ENCODE measurements at regions not wholly inside any gene's neighbourhood (a gene's known extent, or its start where the extent isn't known, plus 50 kb on each side); places are given as distances from the start of the nearest gene placed in this dataset.

DNA sequence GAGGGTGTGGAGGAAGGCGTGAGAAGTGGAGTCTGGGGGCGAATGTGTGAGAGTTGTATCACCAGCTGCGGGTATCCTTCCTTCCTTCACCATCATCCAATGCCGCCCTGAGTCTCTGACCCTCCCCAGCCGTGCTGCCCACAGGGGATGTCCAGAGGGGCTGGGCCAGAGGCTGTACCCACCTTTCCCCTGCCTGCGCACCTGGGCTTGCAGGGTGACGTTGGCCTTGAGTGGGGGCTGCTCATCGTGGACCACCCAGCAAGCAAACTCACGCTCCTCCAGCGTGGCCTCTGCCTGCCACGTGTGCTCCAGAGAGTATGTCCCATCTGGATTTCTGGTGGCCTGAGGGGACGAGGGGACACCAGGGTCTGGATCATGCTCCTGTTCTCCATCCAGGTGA, 116.9 kb upstream of the SIRPA start:
- Mint-ChIP-seq H3K27me3 (peaks cover 6% of the 10 kb centered on the region), H3K4me3 (no peak overlapping the region), H3K4me1 (peaks cover 15% of the 10 kb centered on the region), H3K36me3 (ENCODE audit: low read depth) (no peaks in the 10 kb centered on the region), H3K9me3 (ENCODE audit: low read depth) (no peaks in the 10 kb centered on the region), H3K27ac (no peak overlapping the region)
- ATAC-seq (no peak), DNase-seq (no peak)
- CTCF ChIA-PET: interaction anchor here (1.8 to 3.6 kb wide), 4 partner anchors 10 to 62 kb away, joined by 6 to 69 read pairs (median 16); no protein-coding TSS in a partner anchor
- POLR2A ChIA-PET: no interaction called here
- intact Hi-C loops (cut with DNase I, micrococcal nuclease): loop anchor here (5.0 to 10.0 kb wide), 2 partner anchors 246 to 396 kb away; no protein-coding TSS in a partner anchor

DNA sequence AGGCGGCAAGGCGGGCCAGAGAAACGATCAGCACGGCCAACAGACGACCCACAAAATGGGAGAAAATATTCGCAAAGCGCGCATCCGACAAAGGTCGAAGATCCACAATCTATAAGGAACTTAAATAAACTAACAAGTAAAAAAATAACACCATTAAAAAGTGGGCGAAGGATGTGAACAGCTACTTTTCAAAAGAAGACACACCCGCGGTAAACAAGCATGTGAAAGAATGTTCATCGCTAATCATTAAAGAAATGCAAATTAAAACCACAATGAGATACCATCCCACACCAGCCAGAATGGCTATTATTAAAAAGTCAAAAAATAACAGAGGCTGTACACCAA, 117.8 kb upstream of the SIRPA start:
- CTCF ChIA-PET: interaction anchor here (0.7 to 3.6 kb wide), 48 partner anchors 9 to 405 kb away, joined by 3 to 69 read pairs (median 5); partner anchors contain the start of gene NSFL1C
- peaks cover 15% of the 10 kb centered on the region for H3K4me1 Mint-ChIP-seq
- H3K27me3 Mint-ChIP-seq: peaks cover 3% of the 10 kb centered on the region
- DNase-seq (no peak), ATAC-seq (no peak)
- no peak overlapping the region for H3K27ac Mint-ChIP-seq
- POLR2A ChIA-PET: interaction anchor here (0.7 to 1.2 kb wide), 2 partner anchors 25 to 311 kb away, joined by 3 to 5 read pairs; partner anchors contain the start of gene NSFL1C
- H3K4me3 Mint-ChIP-seq: peak overlapping the region; percentile 66
- intact Hi-C loops (cut with DNase I, micrococcal nuclease): loop anchor here (1.0 to 10.0 kb wide), 10 partner anchors 13 to 465 kb away; partner anchors contain the start of gene NSFL1C (in 1 of the 2)
- no peaks in the 10 kb centered on the region for H3K9me3 Mint-ChIP-seq (ENCODE audit: low read depth)
- H3K36me3 Mint-ChIP-seq (ENCODE audit: low read depth): no peaks in the 10 kb centered on the region

DNA sequence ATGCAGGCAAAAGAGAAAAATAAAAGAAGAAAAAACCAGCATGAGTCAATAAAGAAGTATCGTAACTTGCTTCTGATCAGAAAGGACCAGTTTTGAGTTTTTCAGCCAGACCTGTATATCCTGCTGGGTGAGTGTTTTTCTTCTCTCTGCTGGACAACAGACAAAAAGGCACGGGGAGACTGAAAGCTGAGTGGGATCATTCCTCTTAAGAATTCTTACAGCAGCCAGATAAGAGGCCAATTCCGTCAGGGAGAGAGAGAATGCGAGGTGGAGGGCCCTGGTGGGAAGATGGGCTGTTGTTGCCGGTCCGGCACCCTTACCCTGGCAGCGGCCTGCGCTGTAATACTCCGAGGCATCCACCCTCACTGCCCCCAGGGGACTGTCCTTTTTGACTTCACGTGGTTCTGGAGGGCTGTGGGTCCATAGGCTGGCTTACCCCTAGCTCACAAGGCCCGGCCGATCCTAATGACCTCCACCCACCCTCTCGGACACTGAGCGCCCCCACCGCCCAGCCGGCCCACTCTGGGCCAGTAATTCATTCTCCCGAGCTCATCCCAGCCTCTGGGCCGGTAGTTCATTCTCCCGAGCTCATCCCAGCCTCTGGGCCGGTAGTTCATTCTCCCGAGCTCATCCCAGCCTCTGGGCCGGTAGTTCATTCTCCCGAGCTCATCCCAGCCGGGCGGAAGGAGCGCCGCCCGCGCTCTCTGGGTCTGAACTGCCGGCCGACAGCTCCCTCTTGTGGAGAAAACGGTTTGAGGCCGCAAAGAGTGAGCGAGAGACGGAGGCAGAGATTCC, 118.3 kb upstream of the SIRPA start:
- intact Hi-C loops (cut with DNase I, micrococcal nuclease): loop anchor here (1.0 to 10.0 kb wide), 10 partner anchors 13 to 464 kb away; partner anchors contain the start of gene NSFL1C (in 1 of the 2)
- Mint-ChIP-seq H3K4me1 (peaks cover 15% of the 10 kb centered on the region), H3K9me3 (ENCODE audit: low read depth) (no peaks in the 10 kb centered on the region), H3K4me3 (peak overlapping the region; percentile 66), H3K36me3 (ENCODE audit: low read depth) (no peaks in the 10 kb centered on the region), H3K27ac (peak overlapping the region; percentile 52), H3K27me3 (peaks cover 3% of the 10 kb centered on the region)
- ChIA-PET POLR2A (interaction anchor here (0.6 to 1.2 kb wide), 4 partner anchors 25 to 310 kb away, joined by 3 to 5 read pairs (median 4); partner anchors contain the start of gene NSFL1C), CTCF (interaction anchor here (0.6 to 3.6 kb wide), 59 partner anchors 8 to 698 kb away, joined by 3 to 69 read pairs (median 4); partner anchors contain the start of genes NSFL1C and PSMF1)
- DNase-seq (peak; percentile 91), ATAC-seq (peak; percentile 92)

DNA sequence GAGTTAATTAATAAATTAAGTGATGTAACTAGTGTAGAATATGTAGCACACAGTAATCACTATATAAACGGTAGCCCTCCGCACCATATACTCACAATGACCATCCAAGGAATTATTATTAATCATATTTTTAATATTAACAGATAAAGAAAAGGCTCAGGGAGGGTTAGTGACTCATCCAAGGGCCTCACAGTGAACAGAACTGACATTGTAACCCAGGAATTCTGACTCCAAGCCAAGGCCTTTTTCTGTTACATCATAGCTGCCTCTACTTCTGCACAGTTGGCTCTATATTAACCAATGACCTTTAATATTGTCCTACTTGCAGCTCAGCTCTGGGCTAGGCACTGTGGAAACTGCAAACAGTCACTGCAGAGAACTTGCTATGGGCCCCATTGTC, 117.5 kb upstream of the SIRPG start:
- POLR2A ChIA-PET: no interaction called here

DNA sequence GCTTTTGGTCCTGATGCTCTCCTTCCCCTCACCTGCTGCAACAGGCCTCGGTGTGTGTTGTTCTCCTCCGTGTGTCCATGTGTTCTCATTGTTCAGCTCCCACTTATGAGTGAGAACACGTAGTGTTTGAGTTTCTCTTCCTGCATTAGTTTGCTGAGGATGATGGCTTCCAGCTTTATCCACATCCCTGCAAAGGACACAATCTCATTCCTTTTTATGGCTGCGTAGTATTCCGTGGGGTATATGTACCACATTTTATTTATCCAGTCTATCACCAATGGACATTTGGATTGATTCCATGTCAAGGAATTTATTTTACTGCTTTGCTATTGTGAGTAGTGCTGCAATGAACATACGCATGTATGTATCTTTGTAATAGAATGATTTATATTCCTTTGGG, 116.9 kb upstream of the SIRPG start:
- ChIA-PET POLR2A (no interaction called here), CTCF (interaction anchor here (0.6 kb wide), 1 partner anchor 10 kb away, joined by 3 read pairs; no protein-coding TSS in a partner anchor)
- Mint-ChIP-seq H3K36me3 (ENCODE audit: low read depth) (no peaks in the 10 kb centered on the region), H3K4me3 (no peak overlapping the region), H3K27me3 (no peaks in the 10 kb centered on the region), H3K9me3 (ENCODE audit: low read depth) (no peaks in the 10 kb centered on the region), H3K27ac (no peak overlapping the region), H3K4me1 (peaks cover 15% of the 10 kb centered on the region)
- ATAC-seq: no peak
- intact Hi-C loops (cut with DNase I, micrococcal nuclease): loop anchor here in 1 of 2 experiments (10.0 kb wide), 1 partner anchor 400 kb away; no protein-coding TSS in a partner anchor
- DNase-seq: no peak

More for the DNA sequence above, 117.5 kb upstream of the SIRPG start:
- no peak for DNase-seq
- Mint-ChIP-seq H3K9me3 (ENCODE audit: low read depth) (no peaks in the 10 kb centered on the region), H3K4me3 (no peak overlapping the region), H3K36me3 (ENCODE audit: low read depth) (no peaks in the 10 kb centered on the region), H3K27ac (no peak overlapping the region), H3K27me3 (no peaks in the 10 kb centered on the region), H3K4me1 (peaks cover 15% of the 10 kb centered on the region)
- intact Hi-C loops (cut with DNase I, micrococcal nuclease): loop anchor here (5.0 to 10.0 kb wide), 2 partner anchors 243 to 400 kb away; no protein-coding TSS in a partner anchor
- no peak for ATAC-seq
- CTCF ChIA-PET: interaction anchor here (0.8 to 3.6 kb wide), 4 partner anchors 10 to 272 kb away, joined by 3 to 69 read pairs (median 16); no protein-coding TSS in a partner anchor

DNA sequence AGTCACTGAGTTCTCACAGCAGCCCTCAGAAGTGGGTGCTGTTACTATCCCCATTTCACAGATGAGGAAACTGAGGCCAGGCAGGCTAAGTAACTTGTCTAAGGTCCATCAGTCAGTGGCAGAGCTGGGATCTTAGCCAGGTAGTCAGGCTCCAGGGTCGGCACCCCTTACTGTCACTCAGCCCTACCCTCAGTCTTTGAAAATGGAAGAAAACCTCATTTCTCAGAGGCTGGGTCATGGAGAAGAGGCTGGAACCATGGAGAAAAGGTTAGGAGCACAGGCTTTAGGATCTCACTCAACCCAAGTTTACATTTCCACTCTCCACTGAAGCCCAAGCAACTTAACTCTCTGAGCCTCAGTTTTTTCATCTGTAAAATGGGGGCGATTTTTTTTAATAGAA, 116.2 kb upstream of the SIRPG start:
- no peaks in the 10 kb centered on the region for H3K36me3 Mint-ChIP-seq (ENCODE audit: low read depth)
- POLR2A ChIA-PET: no interaction called here
- H3K27ac Mint-ChIP-seq: no peak overlapping the region
- no peaks in the 10 kb centered on the region for H3K9me3 Mint-ChIP-seq (ENCODE audit: low read depth)
- H3K4me1 Mint-ChIP-seq: peaks cover 15% of the 10 kb centered on the region
- H3K4me3 Mint-ChIP-seq: no peak overlapping the region
- DNase-seq (no peak), ATAC-seq (no peak)
- CTCF ChIA-PET: interaction anchor here (0.6 kb wide), 1 partner anchor 10 kb away, joined by 3 read pairs; no protein-coding TSS in a partner anchor
- no peaks in the 10 kb centered on the region for H3K27me3 Mint-ChIP-seq
- intact Hi-C loops (cut with DNase I, micrococcal nuclease): loop anchor here in 1 of 2 experiments (10.0 kb wide), 1 partner anchor 401 kb away; no protein-coding TSS in a partner anchor

DNA sequence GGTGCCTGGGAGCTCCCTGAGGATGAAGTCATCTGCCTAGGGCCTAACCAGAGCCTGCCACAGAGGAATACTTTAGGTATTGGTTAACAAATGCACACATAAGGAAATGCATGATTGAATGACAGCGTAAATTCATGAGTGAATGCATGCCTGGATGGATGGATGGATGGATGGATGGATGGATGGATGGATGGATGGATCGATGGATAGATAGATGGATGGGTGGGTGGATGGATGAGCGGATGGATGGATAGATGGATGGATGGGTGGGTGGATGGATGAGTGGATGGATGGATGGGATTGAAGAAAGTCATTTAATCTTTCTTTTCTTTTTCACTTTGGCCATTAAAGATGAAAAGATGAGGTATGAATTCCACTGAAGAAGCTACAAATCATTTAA, 111.9 kb upstream of the SIRPG start:
- intact Hi-C loops (cut with DNase I, micrococcal nuclease): no loop called here
- no peaks in the 10 kb centered on the region for H3K36me3 Mint-ChIP-seq (ENCODE audit: low read depth)
- ATAC-seq: no peak
- ChIA-PET POLR2A (no interaction called here), CTCF (interaction anchor here (0.8 to 1.9 kb wide), 5 partner anchors 8 to 266 kb away, joined by 3 to 22 read pairs (median 4); no protein-coding TSS in a partner anchor)
- H3K27me3 Mint-ChIP-seq: peaks cover under 1% of the 10 kb centered on the region
- H3K9me3 Mint-ChIP-seq (ENCODE audit: low read depth): no peaks in the 10 kb centered on the region
- H3K4me1 Mint-ChIP-seq: no peaks in the 10 kb centered on the region
- DNase-seq: no peak
- H3K4me3 Mint-ChIP-seq: no peak overlapping the region
- no peak overlapping the region for H3K27ac Mint-ChIP-seq

DNA sequence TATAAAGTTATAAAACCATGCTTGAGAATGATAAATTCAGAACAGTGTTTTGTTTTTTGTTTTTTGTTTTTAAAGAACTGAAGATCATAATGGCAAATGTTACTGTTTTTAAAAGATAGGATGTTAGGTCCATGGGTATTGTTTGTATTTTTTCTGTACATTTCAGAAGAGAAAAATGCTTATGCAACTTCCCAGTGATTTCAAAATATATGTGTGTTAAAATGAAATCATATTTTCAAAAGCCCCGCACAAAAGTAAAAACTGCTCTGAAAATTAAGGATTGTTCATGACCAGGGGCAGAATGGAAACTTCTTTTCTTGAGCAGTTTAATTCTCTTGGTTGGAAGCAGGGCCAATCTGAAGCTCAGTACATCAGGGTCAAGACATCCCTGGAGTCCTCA, 109.2 kb upstream of the SIRPG start:
- ATAC-seq: no peak
- peaks cover 2% of the 10 kb centered on the region for H3K27me3 Mint-ChIP-seq
- H3K4me1 Mint-ChIP-seq: no peaks in the 10 kb centered on the region
- intact Hi-C loops (cut with DNase I, micrococcal nuclease): no loop called here
- POLR2A ChIA-PET: no interaction called here
- no peaks in the 10 kb centered on the region for H3K36me3 Mint-ChIP-seq (ENCODE audit: low read depth)
- H3K27ac Mint-ChIP-seq: no peak overlapping the region
- no peaks in the 10 kb centered on the region for H3K9me3 Mint-ChIP-seq (ENCODE audit: low read depth)
- CTCF ChIA-PET: interaction anchor here (0.9 to 4.3 kb wide), 3 partner anchors 10 to 264 kb away, joined by 3 to 69 read pairs (median 16); no protein-coding TSS in a partner anchor
- no peak for DNase-seq
- no peak overlapping the region for H3K4me3 Mint-ChIP-seq

DNA sequence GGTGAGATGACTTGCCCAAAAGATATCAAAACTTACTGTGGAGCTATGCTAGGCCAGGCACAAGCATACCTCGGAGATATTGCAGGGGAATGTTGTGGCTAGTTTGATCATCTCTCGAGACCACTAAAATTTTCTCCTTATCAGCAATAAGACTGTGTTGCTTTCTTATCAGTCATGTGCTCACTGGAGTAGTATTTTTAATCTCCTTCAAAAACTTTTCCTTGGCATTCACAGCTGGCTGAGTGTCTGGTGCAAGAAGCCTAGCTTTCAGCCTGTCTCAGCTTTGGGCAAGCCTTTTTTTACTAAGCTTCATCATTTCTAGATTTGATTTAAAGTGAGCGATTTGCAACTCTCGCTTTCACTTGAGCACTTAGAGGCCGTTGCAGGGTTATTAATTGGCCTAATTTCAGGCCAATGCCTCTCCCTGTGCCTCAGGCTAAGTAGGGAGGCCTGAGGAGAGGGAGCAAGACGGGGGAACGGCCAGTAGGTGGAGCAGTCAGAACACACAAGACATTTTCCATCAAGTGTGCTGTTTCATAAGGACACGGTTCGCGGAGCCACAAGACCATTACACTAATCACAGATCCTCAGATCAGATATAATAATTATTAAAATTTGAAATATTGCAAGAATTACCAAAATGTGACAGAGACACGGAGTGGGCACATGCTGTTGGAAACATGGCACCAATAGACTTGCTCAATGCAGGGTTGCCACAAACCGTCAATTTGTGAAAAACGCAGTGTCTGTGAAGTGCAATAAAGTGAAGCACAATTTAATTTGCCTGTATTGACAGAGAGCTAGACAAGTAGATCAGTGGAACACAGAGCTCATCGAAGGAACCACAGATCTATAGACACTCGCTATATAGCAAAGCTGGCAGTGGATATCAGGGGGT, 106.8 kb upstream of the SIRPG start:
- peaks cover 2% of the 10 kb centered on the region for H3K27me3 Mint-ChIP-seq
- ChIA-PET POLR2A (no interaction called here), CTCF (interaction anchor here (0.5 to 4.3 kb wide), 30 partner anchors 8 to 408 kb away, joined by 3 to 69 read pairs (median 3); no protein-coding TSS in a partner anchor)
- H3K27ac Mint-ChIP-seq: no peak overlapping the region
- no peaks in the 10 kb centered on the region for H3K4me1 Mint-ChIP-seq
- DNase-seq (peak; percentile 83), ATAC-seq (peak; percentile 74)
- H3K4me3 Mint-ChIP-seq: no peak overlapping the region
- intact Hi-C loops (cut with DNase I, micrococcal nuclease): loop anchor here (1.0 kb wide), 1 partner anchor 13 kb away; no protein-coding TSS in a partner anchor
- H3K36me3 Mint-ChIP-seq (ENCODE audit: low read depth): no peaks in the 10 kb centered on the region
- no peaks in the 10 kb centered on the region for H3K9me3 Mint-ChIP-seq (ENCODE audit: low read depth)

DNA sequence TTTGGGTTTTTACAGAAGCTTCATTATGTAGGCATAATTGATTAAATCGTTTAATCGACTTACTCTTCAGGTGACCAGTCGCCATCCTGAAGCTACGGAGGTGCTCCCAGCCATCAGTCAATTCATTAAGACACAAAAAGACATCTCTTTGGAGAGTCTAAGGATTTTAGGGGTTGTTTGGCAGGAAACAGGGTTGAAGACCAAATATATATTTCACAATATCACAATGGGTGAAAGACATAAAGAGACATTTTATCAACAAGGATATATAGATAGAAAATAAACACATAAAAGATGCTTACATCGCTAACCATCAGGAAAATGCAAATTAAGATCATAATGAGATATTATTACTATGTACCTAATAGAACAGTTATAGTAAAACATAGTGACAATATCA, 104.0 kb upstream of the SIRPG start:
- peaks cover 2% of the 10 kb centered on the region for H3K27me3 Mint-ChIP-seq
- H3K27ac Mint-ChIP-seq: no peak overlapping the region
- DNase-seq (no peak), ATAC-seq (no peak)
- POLR2A ChIA-PET: no interaction called here
- no peaks in the 10 kb centered on the region for H3K9me3 Mint-ChIP-seq (ENCODE audit: low read depth)
- no peak overlapping the region for H3K4me3 Mint-ChIP-seq
- H3K36me3 Mint-ChIP-seq (ENCODE audit: low read depth): no peaks in the 10 kb centered on the region
- intact Hi-C loops (cut with DNase I, micrococcal nuclease): no loop called here
- H3K4me1 Mint-ChIP-seq: no peaks in the 10 kb centered on the region
- CTCF ChIA-PET: interaction anchor here (1.6 kb wide), 1 partner anchor 15 kb away, joined by 9 read pairs; no protein-coding TSS in a partner anchor

DNA sequence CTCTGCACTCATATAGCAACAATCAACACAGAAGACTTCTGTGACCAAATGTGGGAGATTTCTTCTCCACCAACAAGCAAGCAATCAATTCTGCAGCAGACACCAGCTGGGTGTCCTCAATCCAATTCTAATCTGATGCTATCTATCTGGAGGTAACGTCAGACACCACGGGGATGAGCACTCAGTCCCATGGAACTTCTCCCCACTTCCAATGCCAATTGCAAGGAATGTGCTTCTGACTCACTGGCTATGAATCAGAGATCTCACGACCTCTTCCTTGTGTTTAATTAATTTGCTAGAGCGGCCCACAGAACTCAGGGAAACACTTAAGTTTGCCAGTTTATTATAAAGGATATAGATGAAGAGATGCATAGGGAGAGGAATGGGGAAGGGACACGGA, 103.5 kb upstream of the SIRPG start:
- no peak overlapping the region for H3K4me3 Mint-ChIP-seq
- no peaks in the 10 kb centered on the region for H3K36me3 Mint-ChIP-seq (ENCODE audit: low read depth)
- DNase-seq (no peak), ATAC-seq (no peak)
- no peaks in the 10 kb centered on the region for H3K4me1 Mint-ChIP-seq
- POLR2A ChIA-PET: no interaction called here
- CTCF ChIA-PET: no interaction called here
- intact Hi-C loops (cut with DNase I, micrococcal nuclease): no loop called here
- H3K27me3 Mint-ChIP-seq: peaks cover 2% of the 10 kb centered on the region
- no peaks in the 10 kb centered on the region for H3K9me3 Mint-ChIP-seq (ENCODE audit: low read depth)
- no peak overlapping the region for H3K27ac Mint-ChIP-seq
